Esophagus squamous epithelium (tissue), 4 donors: ENCODE measurements at regions not wholly inside any gene's neighbourhood (a gene's known extent, or its start where the extent isn't known, plus 50 kb on each side); places are given as distances from the start of the nearest gene placed in this dataset.

Source experiments
- CTCF ChIP-seq, 6 experiments: fragments of 450-650 bp in 4 of 6; fragments of 200-600 bp in 2 of 6; sonication (generic) in 2 of 6; IDR thresholded peaks; one replicate each; pipeline ENCODE4 v1.5.1; 2016 to 2019; ENCODE audit warnings: antibody characterized with exemption in 6 of 6, mild to moderate bottlenecking in 4 of 6, moderate library complexity in 4 of 6
- POLR2A ChIP-seq, 4 donors: fragments of 450-650 bp; IDR thresholded peaks; one replicate each; pipeline ENCODE4 v1.6.1; 2017; ENCODE audit warnings: antibody characterized with exemption in 4 of 4, mild to moderate bottlenecking in 4 of 4, moderate library complexity in 3 of 4

DNA sequence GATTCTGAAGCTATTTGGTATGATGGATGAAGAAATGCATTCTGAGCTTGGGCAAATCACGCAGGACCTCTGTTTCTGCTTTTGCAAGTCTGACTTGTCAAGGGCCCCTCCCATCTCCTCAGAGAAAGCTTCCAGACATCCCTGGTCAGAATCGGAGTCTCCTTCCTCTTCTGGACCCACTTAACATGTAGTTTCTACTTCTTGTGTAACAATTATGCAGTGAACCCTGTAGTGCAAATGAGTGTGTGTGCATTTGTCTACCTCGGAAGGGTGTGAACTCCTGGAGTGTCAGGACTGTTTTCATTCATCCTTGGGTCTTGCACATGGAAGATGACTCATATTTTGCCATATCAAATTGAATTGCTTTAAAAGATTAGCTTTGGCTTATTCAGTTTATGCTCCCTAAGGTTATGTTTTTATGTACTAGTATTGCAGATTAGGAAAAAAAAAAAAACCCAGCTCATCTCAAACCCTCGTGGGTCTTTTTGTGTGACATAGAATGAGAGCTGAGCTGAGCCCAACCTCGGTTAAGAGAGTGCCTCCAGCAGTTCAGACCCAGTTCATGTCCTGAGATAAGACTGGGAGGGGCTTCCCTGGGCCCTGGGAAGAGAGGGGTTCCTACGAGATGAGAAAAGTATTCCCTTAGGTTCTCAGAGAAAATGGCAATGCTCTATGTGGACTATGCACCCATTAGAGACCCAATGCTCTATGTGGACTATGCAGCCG is 61.1 kb upstream of the RPL34 start:
- TF ChIP-seq POLR2A (IDR thresholded peaks at IDR 0.05): no peak
- TF ChIP-seq CTCF (IDR thresholded peaks at IDR 0.05): no peak
